ENCODE measurements at regions not wholly inside any gene's neighbourhood (a gene's known extent, or its start where the extent isn't known, plus 50 kb on each side); places are given as distances from the start of the nearest gene placed in this dataset.

DNA sequence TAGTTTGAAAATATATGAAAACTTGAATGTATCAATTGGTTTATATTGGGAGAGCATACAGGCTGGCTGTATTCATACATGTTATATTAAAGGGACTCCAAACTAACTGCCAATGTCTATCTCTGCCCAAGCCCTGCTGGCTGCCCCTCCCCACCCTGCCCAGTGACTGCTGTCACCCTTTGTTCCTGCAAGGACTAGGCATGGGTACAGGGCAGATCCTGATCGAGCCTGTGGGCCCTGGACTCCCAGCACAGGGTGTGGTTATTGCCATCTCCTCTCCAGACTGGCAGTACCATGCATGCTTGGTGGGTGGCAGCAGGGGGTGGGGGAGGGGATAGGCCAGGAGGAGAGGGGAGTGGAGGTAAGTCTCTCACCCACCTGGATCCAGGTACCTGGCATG, 167.5 kb upstream of the RASGEF1B start:
- H3K4me1 ChIP-seq, result peaks cover 11% of the 10 kb centered on the region
- H3K4me3 Mint-ChIP-seq (ENCODE audit: unreplicated experiment), result no peak overlapping the region
- intact Hi-C loops (cut with micrococcal nuclease; ENCODE audit: unreplicated experiment), result no loop called here
- BruUV-seq (replicated peaks), result no TSS peak
- H3K27me3 ChIP-seq (replicated peaks; ENCODE audit: control insufficient read depth, insufficient read depth, low read length), result no peaks in the 10 kb centered on the region
- H3K27ac Mint-ChIP-seq (ENCODE audit: unreplicated experiment), result no peak overlapping the region
- no peaks in the 10 kb centered on the region for H3K36me3 ChIP-seq (ENCODE audit: control insufficient read depth, insufficient read depth, low read length)
- no peaks in the 10 kb centered on the region for H3K36me3 Mint-ChIP-seq (ENCODE audit: insufficient read depth, unreplicated experiment)
- H3K9me3 Mint-ChIP-seq (ENCODE audit: unreplicated experiment), result no peaks in the 10 kb centered on the region
- POLR2A ChIA-PET, result no interaction called here
- H3K4me3 ChIP-seq (ENCODE audit: low read depth, low read length), result no peak overlapping the region
- no peak for DNase-seq
- TF ChIP-seq, protein P1, sequence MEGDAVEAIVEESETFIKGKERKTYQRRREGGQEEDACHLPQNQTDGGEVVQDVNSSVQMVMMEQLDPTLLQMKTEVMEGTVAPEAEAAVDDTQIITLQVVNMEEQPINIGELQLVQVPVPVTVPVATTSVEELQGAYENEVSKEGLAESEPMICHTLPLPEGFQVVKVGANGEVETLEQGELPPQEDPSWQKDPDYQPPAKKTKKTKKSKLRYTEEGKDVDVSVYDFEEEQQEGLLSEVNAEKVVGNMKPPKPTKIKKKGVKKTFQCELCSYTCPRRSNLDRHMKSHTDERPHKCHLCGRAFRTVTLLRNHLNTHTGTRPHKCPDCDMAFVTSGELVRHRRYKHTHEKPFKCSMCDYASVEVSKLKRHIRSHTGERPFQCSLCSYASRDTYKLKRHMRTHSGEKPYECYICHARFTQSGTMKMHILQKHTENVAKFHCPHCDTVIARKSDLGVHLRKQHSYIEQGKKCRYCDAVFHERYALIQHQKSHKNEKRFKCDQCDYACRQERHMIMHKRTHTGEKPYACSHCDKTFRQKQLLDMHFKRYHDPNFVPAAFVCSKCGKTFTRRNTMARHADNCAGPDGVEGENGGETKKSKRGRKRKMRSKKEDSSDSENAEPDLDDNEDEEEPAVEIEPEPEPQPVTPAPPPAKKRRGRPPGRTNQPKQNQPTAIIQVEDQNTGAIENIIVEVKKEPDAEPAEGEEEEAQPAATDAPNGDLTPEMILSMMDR (IDR thresholded peaks at IDR 0.05; ENCODE audit: insufficient read depth in 1 of 2, low read depth in 1 of 2, low read length in 1 of 2, severe bottlenecking in 1 of 2, unreplicated experiment in 1 of 2), result no peak
- H3K27me3 Mint-ChIP-seq (ENCODE audit: insufficient read depth, unreplicated experiment), result no peaks in the 10 kb centered on the region
- H3K4me1 Mint-ChIP-seq (ENCODE audit: low read depth, unreplicated experiment), result peaks cover 8% of the 10 kb centered on the region
- CTCF ChIA-PET, result no interaction called here
- H3K9me3 ChIP-seq, result no peaks in the 10 kb centered on the region

DNA sequence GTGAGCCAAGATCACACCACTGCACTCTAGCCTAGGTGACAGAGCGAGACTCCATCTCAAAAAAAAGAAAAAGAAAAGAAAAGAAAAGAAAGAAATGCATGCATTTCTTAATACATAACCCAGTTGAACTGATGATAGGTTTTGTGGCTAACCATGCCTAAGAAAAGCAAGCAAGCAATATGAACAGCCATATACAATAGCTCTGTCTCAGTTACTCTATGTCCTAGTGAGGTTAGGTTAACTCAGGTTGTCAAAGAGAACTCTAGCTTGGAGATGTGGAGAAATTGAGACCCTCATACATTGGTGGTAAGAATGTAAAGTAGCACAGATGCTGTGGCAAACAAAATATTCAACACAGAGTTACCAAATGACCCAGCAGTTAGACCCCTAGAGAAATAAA, 167.0 kb upstream of the RASGEF1B start:
- no TSS peak for BruUV-seq (replicated peaks)
- Mint-ChIP-seq H3K36me3 (ENCODE audit: insufficient read depth, unreplicated experiment) (no peaks in the 10 kb centered on the region), H3K9me3 (ENCODE audit: unreplicated experiment) (no peaks in the 10 kb centered on the region), H3K27me3 (ENCODE audit: insufficient read depth, unreplicated experiment) (no peaks in the 10 kb centered on the region), H3K4me3 (ENCODE audit: unreplicated experiment) (no peak overlapping the region), H3K4me1 (ENCODE audit: low read depth, unreplicated experiment) (peaks cover 8% of the 10 kb centered on the region), H3K27ac (ENCODE audit: unreplicated experiment) (no peak overlapping the region)
- TF ChIP-seq, protein P1 (IDR thresholded peaks at IDR 0.05; ENCODE audit: insufficient read depth in 1 of 2, low read depth in 1 of 2, low read length in 1 of 2, severe bottlenecking in 1 of 2, unreplicated experiment in 1 of 2), result no peak
- no peak for DNase-seq
- H3K4me1 ChIP-seq, result peaks cover 11% of the 10 kb centered on the region
- ChIA-PET POLR2A (no interaction called here), CTCF (no interaction called here)
- no peak overlapping the region for H3K4me3 ChIP-seq (ENCODE audit: low read depth, low read length)
- intact Hi-C loops (cut with micrococcal nuclease; ENCODE audit: unreplicated experiment), result no loop called here
- no peaks in the 10 kb centered on the region for H3K36me3 ChIP-seq (ENCODE audit: control insufficient read depth, insufficient read depth, low read length)
- H3K9me3 ChIP-seq, result no peaks in the 10 kb centered on the region
- no peaks in the 10 kb centered on the region for H3K27me3 ChIP-seq (replicated peaks; ENCODE audit: control insufficient read depth, insufficient read depth, low read length)

- TF ChIP-seq, protein P1 (IDR thresholded peaks at IDR 0.05; ENCODE audit: insufficient read depth in 1 of 2, low read depth in 1 of 2, low read length in 1 of 2, severe bottlenecking in 1 of 2, unreplicated experiment in 1 of 2), result no peak
- Histone ChIP-seq H3K27me3 (replicated peaks; ENCODE audit: control insufficient read depth, insufficient read depth, low read length) (no peaks in the 10 kb centered on the region), H3K4me1 (peaks cover 21% of the 10 kb centered on the region), H3K4me3 (ENCODE audit: low read depth, low read length) (no peak overlapping the region), H3K9me3 (no peaks in the 10 kb centered on the region), H3K36me3 (ENCODE audit: control insufficient read depth, insufficient read depth, low read length) (no peaks in the 10 kb centered on the region)
- intact Hi-C loops (cut with micrococcal nuclease; ENCODE audit: unreplicated experiment), result no loop called here
- CTCF ChIA-PET, result no interaction called here
- Mint-ChIP-seq H3K27ac (ENCODE audit: unreplicated experiment) (peak overlapping the region; percentile 72), H3K4me3 (ENCODE audit: unreplicated experiment) (peak overlapping the region; percentile 7), H3K4me1 (ENCODE audit: low read depth, unreplicated experiment) (no peaks in the 10 kb centered on the region), H3K27me3 (ENCODE audit: insufficient read depth, unreplicated experiment) (no peaks in the 10 kb centered on the region), H3K36me3 (ENCODE audit: insufficient read depth, unreplicated experiment) (no peaks in the 10 kb centered on the region), H3K9me3 (ENCODE audit: unreplicated experiment) (no peaks in the 10 kb centered on the region)
- BruUV-seq (replicated peaks), result no TSS peak
- POLR2A ChIA-PET, result no interaction called here
- peak; percentile 28 to 55 for DNase-seq
Measured at GRCh38 chr4:81635739-81636138, 164.0 kb upstream of the RASGEF1B start.

All from Caco-2 (cell line).